AG09319 (cell line): ENCODE measurements at regions not wholly inside any gene's neighbourhood (a gene's known extent, or its start where the extent isn't known, plus 50 kb on each side); places are given as distances from the start of the nearest gene placed in this dataset.
"Not testable (repeated sequence)": the region's sequence is repeated elsewhere in the genome, so short reads cannot be mapped to it uniquely, and the experiment has no call there.

ENCODE experiments used
- DNase-seq: peaks from one replicate; pipeline ENCODE4 v3.0.0-alpha.2; 2010; ENCODE audit warnings: low read depth; ENCODE audit errors: extremely low read depth
- TF ChIP-seq, protein P1 (sequence below): IDR thresholded peaks from 2 replicates; pipeline ENCODE4 v1.5.1; 2011; ENCODE audit warnings: low read depth, mild to moderate bottlenecking, inconsistent platforms, low read length, moderate library complexity

- TF ChIP-seq, protein P1, sequence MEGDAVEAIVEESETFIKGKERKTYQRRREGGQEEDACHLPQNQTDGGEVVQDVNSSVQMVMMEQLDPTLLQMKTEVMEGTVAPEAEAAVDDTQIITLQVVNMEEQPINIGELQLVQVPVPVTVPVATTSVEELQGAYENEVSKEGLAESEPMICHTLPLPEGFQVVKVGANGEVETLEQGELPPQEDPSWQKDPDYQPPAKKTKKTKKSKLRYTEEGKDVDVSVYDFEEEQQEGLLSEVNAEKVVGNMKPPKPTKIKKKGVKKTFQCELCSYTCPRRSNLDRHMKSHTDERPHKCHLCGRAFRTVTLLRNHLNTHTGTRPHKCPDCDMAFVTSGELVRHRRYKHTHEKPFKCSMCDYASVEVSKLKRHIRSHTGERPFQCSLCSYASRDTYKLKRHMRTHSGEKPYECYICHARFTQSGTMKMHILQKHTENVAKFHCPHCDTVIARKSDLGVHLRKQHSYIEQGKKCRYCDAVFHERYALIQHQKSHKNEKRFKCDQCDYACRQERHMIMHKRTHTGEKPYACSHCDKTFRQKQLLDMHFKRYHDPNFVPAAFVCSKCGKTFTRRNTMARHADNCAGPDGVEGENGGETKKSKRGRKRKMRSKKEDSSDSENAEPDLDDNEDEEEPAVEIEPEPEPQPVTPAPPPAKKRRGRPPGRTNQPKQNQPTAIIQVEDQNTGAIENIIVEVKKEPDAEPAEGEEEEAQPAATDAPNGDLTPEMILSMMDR: no peak
- DNase-seq: no peak
Observed at GRCh38 chr5:104472811-104473210, 910.2 kb upstream of the NUDT12 start.

DNA sequence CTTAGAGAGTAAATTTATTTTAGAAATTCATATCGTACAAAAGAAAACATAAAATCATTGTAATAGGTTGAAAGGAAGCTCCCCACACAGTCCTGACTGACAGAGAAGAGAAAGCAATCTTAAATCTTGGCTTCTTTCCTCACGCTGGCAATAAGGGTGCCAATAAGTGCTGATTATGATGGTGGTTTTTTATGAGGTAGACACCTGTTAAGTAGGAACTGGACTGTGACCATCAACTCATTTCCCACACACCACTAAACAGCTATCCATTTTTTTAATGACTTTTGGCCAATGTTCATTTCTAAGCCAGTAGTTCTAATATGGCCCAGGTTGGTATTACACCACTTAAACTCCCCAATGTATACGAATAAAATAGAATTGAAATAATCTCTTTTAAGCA, 893.5 kb upstream of the NUDT12 start:
- DNase-seq: no peak
- TF ChIP-seq, protein P1: no peak

GRCh38 chr5:104452550-104452949, 890.0 kb upstream of the NUDT12 start:
- TF ChIP-seq, protein P1: no peak

GRCh38 chr5:104451911-104452310, 889.3 kb upstream of the NUDT12 start:
- not testable (repeated sequence) for DNase-seq

More at GRCh38 chr5:104452550-104452949, 890.0 kb upstream of the NUDT12 start:
- DNase-seq: no peak

GRCh38 chr5:104444656-104445055, 882.1 kb upstream of the NUDT12 start:
- TF ChIP-seq, protein P1: no peak
- no peak for DNase-seq

GRCh38 chr5:104443706-104444105, 881.1 kb upstream of the NUDT12 start:
- TF ChIP-seq, protein P1: no peak
- DNase-seq: no peak

- TF ChIP-seq, protein P1: no peak
- no peak for DNase-seq
Observed at GRCh38 chr5:104431981-104432380, 869.4 kb upstream of the NUDT12 start.

- TF ChIP-seq, protein P1: no peak
- DNase-seq: no peak
Observed at GRCh38 chr5:104431002-104431620, 868.5 kb upstream of the NUDT12 start.
